ENCODE measurements at regions not wholly inside any gene's neighbourhood (a gene's known extent, or its start where the extent isn't known, plus 50 kb on each side); places are given as distances from the start of the nearest gene placed in this dataset.

GRCh38 chr7:152556013-152556755 lies 119.8 kb downstream of the XRCC2 start:
- no peak overlapping the region for H3K27ac ChIP-seq
- no peak for ATAC-seq

GRCh38 chr7:152553671-152554317 lies 118.0 kb upstream of the KMT2C start:
- intact Hi-C loops (cut with DNase I): no loop called here
- H3K27ac ChIP-seq: no peak overlapping the region
- no peak overlapping the region for H3K4me3 ChIP-seq
- H3K4me1 ChIP-seq: no peaks in the 10 kb centered on the region
- H3K27me3 ChIP-seq: no peaks in the 10 kb centered on the region
- DNase-seq (no peak), ATAC-seq (no peak)
- 73 to 77% methylated on average over 16 to 17 of the region's 17 CpGs for WGBS, 2 donors
- no peaks in the 10 kb centered on the region for H3K9me3 ChIP-seq
- TF ChIP-seq CTCF (IDR thresholded peaks at IDR 0.05): no peak
- no peak for TF ChIP-seq POLR2A (IDR thresholded peaks at IDR 0.05)
- no peaks in the 10 kb centered on the region for H3K36me3 ChIP-seq (replicated peaks in 1 of 2; ENCODE audit: insufficient read depth in 1 of 2, low read depth in 2 of 2)

More at GRCh38 chr7:152556013-152556755, 119.8 kb downstream of the XRCC2 start:
- Histone ChIP-seq H3K27me3 (no peaks in the 10 kb centered on the region), H3K4me1 (no peaks in the 10 kb centered on the region), H3K36me3 (replicated peaks in 1 of 2; ENCODE audit: insufficient read depth in 1 of 2, low read depth in 2 of 2) (no peaks in the 10 kb centered on the region), H3K4me3 (no peak overlapping the region), H3K9me3 (no peaks in the 10 kb centered on the region)
- no peak for DNase-seq
- 84 to 92% methylated on average over 20 of the region's 20 CpGs for WGBS, 2 donors
- TF ChIP-seq CTCF (IDR thresholded peaks at IDR 0.05) (no peak), POLR2A (IDR thresholded peaks at IDR 0.05) (no peak)
- intact Hi-C loops (cut with DNase I): no loop called here

GRCh38 chr7:152551304-152552036 lies 115.7 kb upstream of the KMT2C start:
- intact Hi-C loops (cut with DNase I): no loop called here
- 78 to 80% methylated on average over 10 of the region's 10 CpGs for WGBS, 2 donors
- Histone ChIP-seq H3K4me1 (no peaks in the 10 kb centered on the region), H3K9me3 (no peaks in the 10 kb centered on the region), H3K36me3 (replicated peaks in 1 of 2; ENCODE audit: insufficient read depth in 1 of 2, low read depth in 2 of 2) (no peaks in the 10 kb centered on the region), H3K27me3 (no peaks in the 10 kb centered on the region), H3K27ac (no peak overlapping the region), H3K4me3 (no peak overlapping the region)
- DNase-seq: no peak
- ATAC-seq: no peak
- TF ChIP-seq POLR2A (IDR thresholded peaks at IDR 0.05): no peak
- no peak for TF ChIP-seq CTCF (IDR thresholded peaks at IDR 0.05)

GRCh38 chr7:152544971-152545619 lies 109.3 kb upstream of the KMT2C start:
- H3K4me1 ChIP-seq: no peaks in the 10 kb centered on the region
- intact Hi-C loops (cut with DNase I): no loop called here
- H3K36me3 ChIP-seq (replicated peaks in 1 of 2; ENCODE audit: insufficient read depth in 1 of 2, low read depth in 2 of 2): no peaks in the 10 kb centered on the region
- peak; percentile 83 for ATAC-seq
- no peaks in the 10 kb centered on the region for H3K27me3 ChIP-seq
- H3K4me3 ChIP-seq: no peak overlapping the region
- no peaks in the 10 kb centered on the region for H3K9me3 ChIP-seq
- 51 to 59% methylated on average over 12 to 13 of the region's 13 CpGs for WGBS, 2 donors
- H3K27ac ChIP-seq: peak overlapping the region in 3 of 4 donors; percentile 16 to 70 (median 63)
- peak in 3 of 4 donors; percentile 21 to 34 (median 24) for DNase-seq
- TF ChIP-seq POLR2A (IDR thresholded peaks at IDR 0.05): no peak
- no peak for TF ChIP-seq CTCF (IDR thresholded peaks at IDR 0.05)

Measured in body of pancreas (tissue), 4 donors.